Right renal cortex interstitium (tissue), 3 donors: ENCODE measurements at regions not wholly inside any gene's neighbourhood (a gene's known extent, or its start where the extent isn't known, plus 50 kb on each side); places are given as distances from the start of the nearest gene placed in this dataset.
A peak's percentile ranks its signal among the peaks of the same experiment; 100 is the strongest.

Experiments used
- DNase-seq, 3 donors: peaks; one replicate each; pipeline ENCODE4 v3.0.0-alpha.2; 2013; ENCODE audit warnings: low read depth in 3 of 3, low spot score in 2 of 3

- DNase-seq: no peak
These were observed 537.9 kb upstream of the GJE1 start for GRCh38 chr6:141594874-141595273.

GRCh38 chr6:141593311-141593710 lies 539.4 kb upstream of the GJE1 start:
- no peak for DNase-seq

GRCh38 chr6:141587482-141588266 lies 545.1 kb upstream of the GJE1 start:
- DNase-seq: no peak

- no peak for DNase-seq
These were observed 551.7 kb upstream of the GJE1 start for GRCh38 chr6:141580988-141581552.

DNA sequence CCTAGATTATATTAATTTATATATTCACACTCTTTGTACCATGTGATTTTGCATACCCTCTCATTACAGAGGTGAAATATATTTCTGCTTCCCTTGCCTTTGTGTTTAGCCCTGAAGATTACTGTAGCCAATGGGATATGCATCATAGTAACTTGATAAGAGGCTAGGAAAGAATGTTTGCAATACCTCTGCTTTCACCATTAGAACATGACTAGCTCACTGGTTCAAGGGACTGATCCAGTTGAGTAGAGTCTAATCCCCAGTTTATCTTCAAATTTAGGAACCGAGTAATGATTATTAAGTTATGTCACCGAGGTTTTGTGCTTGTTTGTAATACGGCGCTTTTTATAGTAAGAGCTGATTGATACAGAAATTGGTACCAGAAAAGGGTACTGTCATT lies 552.6 kb upstream of the GJE1 start:
- no peak for DNase-seq

- DNase-seq: no peak
These were observed 556.0 kb upstream of the GJE1 start for GRCh38 chr6:141576751-141577150.

DNA sequence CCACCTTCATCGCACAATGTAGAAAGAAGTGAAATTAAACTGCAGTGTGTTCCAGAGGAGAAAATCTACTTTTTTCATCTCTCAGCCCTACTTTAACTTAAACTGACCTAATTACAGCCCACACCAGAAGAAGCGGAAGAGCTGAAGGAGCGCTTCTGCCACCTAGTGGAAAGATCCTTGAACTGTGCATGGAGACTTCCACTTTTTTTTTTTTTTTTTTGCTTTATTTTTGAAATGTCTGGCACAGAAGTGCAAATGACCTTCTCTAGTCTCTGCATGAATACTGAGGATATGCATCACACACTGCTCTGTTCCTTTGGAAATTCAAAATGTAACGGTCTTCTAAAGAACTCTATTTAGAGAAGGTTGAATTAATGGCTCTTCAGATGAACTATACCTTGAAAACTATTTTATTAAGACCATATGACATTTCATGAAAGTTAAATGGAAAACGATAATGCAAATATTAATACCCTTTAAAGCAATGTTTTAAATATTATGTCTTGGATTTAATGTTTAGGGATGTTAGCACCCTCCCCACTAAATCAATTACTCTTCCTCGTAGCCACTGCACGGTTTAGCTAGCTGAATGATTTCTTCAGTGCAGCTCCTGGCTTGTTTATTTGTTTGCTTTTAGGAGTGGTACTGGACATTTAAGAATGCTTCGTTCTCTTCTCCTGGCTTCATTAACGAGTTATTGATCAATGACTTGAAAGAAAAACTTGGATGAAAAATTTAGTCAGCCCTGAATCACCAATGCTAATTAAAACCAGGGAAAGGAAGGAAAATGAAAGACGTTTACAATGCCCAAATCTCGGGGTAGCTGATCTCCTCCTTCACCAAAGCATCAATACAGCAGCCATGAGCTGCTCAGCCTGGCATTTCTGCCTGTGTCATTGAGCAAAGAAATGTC lies 569.6 kb upstream of the GJE1 start:
- DNase-seq: peak; percentile 72 to 83 (median 79)

DNA sequence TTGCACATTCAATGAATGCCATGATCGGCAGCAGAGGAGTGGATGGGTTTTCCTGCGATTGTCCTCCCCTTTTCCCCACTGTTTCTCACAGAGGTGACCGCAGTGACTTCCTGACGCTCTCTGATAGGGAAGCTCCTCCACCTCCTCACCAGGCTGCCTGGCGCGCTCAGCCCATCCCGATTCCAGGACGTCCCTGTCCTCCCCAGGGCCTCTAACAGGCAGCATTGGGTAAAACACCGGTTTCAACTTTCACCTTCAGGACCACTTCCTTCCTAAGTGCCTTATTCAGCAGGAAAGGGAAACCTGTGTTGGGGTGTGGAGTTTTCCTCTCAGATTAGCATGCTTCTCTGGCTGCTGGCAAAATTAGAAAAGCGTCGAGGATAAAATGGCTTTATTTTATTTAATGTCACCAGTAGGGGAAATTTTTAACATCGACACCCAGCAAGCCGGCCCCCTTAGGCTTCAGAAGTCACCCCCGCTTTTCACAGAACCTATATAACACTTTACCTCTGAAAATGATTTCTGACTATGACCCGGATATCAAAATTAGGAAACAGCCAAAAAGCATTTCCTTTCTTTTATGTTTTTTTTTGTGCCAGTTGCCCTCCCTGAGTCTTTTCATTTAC lies 570.4 kb upstream of the GJE1 start:
- peak in 2 of 3 donors; percentile 12 to 13 for DNase-seq

GRCh38 chr6:141561154-141561553 lies 571.6 kb upstream of the GJE1 start:
- no peak for DNase-seq

DNA sequence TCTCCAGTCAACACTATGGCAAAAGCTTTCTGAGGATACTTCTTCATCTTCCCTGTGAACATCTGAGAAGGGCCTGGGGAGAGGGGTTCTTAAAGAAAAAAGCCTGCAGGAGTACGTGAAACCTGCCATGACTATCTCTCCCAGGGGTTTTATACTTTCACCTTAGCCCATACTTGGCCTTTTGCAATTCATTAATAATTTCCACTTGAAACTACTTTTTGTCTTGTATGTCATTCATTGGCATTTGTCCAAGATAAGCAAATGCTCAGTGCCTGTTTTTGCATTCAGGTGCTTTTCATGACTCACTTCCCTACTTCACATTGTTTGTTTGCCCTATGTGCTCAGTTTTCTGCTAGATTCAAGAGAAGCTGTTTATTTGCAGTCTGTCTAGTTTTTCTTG lies 580.3 kb upstream of the GJE1 start:
- DNase-seq: peak in 1 of 3 donors; percentile 5

- no peak for DNase-seq
These were observed 580.7 kb upstream of the GJE1 start for GRCh38 chr6:141552031-141552430.

DNA sequence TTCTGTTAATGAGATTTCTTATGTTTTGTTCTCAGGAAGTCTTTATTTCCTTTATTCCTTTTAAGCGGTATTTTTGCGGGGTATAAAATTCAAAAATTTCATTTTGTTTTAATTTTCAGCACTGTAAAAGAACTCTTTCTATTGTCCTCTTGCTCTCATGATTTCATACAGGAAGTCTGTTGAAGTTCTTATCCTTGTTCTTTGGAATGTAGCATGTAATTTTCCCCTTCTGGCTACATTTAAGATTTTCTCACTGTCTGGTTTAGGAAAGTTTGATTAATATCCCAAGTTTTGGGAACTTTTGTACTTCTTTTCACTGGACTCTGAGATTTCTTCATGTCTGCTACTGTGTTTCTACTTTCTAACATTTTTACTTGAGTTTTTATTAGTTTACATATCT lies 581.4 kb upstream of the GJE1 start:
- no peak for DNase-seq

GRCh38 chr6:141550471-141550870 lies 582.3 kb upstream of the GJE1 start:
- no peak for DNase-seq

DNA sequence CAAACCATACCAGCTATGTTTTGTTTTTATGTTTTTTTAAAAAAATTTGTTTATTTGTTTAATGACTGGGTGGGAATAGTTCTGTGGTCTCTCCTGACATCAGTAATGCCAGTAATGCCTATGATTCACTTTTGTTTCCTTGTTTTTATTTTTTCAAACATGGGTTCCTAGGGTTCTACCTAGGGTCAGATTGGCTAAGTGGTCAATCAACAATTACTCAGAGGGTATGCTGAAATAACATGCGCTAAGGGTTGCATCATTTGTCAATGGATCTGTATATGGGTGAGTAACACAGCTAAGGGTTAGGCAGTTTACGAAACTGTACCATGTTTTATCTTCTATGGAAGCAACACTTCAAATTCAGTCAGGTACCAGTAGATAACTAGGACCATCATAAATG lies 583.8 kb upstream of the GJE1 start:
- no peak for DNase-seq

GRCh38 chr6:141541581-141542324 lies 591.0 kb upstream of the GJE1 start:
- DNase-seq: no peak

DNA sequence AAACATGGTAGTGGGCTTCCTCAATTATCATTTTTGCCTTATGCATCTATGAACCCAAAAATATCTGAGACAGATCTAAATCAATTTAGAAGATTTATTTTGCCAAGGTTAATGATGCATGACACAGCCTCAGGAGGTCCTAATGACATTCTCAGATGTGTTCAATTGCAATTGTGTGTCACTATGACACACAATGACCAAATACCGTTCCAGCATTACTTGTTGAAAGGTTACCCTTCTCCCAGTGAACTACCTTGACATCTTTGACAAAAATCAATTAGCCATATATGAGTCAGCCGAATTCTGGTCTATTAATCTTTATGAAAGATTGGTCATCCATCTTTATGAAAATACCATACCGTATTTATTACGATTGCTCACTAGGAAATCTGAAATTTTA lies 592.5 kb upstream of the GJE1 start:
- DNase-seq: no peak

- DNase-seq: no peak
These were observed 593.1 kb upstream of the GJE1 start for GRCh38 chr6:141539617-141540016.

DNA sequence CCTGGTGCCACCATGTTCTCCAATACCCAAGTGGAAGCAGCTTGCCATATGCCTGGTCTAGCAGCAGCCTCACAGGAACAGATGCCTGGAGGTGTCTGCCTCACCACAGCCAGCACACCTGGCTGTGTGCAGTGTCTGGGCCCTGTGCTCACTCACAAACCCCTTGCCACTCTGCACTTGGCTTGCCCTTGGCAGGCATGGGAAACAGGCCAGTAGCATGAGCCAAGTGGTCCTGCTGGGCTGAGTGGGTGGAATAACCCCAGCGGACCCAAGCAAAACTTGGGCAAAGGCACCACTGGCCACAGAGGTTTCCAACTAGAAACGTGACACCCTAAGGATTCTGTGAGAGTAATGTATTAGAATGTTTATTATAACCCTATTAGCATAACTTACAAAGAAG lies 600.5 kb upstream of the GJE1 start:
- DNase-seq: no peak

DNA sequence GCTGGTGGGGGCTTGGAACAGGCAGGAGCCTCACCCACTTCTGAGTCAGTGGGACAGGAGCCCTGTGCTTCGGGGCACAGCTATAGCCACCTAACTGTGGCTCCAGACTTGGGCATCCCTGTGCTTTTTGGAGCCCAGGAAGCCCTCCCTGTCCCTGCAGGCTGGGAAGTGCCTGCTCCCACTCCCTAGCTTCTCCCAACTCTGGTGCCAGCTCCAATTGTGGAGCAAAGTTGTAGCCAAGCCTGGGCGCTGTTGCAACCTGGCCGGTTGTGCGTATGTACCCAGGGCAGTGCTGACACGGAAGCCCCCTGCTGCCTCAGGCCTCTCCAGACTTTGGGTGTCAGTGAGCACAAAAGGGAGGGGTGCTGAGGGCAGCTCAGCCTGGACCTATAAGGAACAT lies 601.7 kb upstream of the GJE1 start:
- DNase-seq: no peak

DNA sequence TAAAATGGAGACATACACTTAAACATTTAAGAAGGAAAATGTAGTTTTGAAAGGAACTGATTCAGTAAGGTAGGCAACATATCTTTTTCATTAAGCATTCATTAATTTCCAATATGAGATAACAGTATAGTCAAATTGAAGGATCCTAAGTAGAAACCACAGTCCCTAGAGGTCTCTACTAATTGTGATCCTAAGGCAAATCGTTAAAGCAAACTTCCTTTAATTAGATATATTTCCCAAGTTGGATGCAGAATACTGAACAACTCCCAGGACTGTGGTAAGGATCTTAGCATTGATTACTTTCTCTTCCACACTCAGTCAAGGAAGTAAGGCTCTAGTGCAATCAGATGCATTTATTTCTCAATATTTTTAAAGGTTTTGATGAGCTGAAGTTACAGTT lies 604.1 kb upstream of the GJE1 start:
- no peak for DNase-seq
